ENCODE measurements at regions not wholly inside any gene's neighbourhood (a gene's known extent, or its start where the extent isn't known, plus 50 kb on each side); places are given as distances from the start of the nearest gene placed in this dataset.

DNA sequence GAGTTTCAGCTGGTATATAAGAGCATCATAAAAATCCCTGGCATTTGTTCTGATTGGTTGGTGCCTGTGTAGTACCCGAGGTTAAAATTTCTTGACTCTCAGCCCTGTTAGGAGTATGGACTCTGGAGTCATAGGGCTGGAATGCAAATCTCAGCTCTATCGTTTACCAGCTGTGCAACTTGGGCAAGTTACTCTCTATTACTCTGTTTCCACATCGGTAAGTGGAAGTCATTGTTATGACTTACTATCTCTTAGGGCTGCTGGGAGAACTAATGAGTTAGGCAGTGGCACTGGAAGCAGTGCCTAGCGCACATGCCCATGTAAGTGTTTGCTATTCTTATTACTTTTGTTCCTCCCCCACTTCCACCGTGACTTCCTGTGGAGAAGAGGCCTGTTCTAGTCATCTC, 141.6 kb downstream of the BOD1 start:
- Histone ChIP-seq H3K27ac (peak overlapping the region in 3 of 5 donors; percentile 8 to 78 (median 48)), H3K36me3 (no peaks in the 10 kb centered on the region), H3K27me3 (peaks cover 0 to 11% (median 0%) of the 10 kb centered on the region in 3 donors), H3K4me1 (peaks cover 5 to 43% (median 22%) of the 10 kb centered on the region in 4 donors), H3K4me3 (no peak overlapping the region), H3K9me3 (no peaks in the 10 kb centered on the region)
- DNase-seq: no peak
- WGBS, 5 donors: 64 to 70% (median 64%) methylated on average over 5 of the region's 5 CpGs
- TF ChIP-seq, protein P1, sequence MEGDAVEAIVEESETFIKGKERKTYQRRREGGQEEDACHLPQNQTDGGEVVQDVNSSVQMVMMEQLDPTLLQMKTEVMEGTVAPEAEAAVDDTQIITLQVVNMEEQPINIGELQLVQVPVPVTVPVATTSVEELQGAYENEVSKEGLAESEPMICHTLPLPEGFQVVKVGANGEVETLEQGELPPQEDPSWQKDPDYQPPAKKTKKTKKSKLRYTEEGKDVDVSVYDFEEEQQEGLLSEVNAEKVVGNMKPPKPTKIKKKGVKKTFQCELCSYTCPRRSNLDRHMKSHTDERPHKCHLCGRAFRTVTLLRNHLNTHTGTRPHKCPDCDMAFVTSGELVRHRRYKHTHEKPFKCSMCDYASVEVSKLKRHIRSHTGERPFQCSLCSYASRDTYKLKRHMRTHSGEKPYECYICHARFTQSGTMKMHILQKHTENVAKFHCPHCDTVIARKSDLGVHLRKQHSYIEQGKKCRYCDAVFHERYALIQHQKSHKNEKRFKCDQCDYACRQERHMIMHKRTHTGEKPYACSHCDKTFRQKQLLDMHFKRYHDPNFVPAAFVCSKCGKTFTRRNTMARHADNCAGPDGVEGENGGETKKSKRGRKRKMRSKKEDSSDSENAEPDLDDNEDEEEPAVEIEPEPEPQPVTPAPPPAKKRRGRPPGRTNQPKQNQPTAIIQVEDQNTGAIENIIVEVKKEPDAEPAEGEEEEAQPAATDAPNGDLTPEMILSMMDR (IDR thresholded peaks at IDR 0.05): no peak
- TF ChIP-seq POLR2AphosphoS5 (IDR thresholded peaks at IDR 0.05): peak in 1 of 3 donors; percentile 58
- no peak for TF ChIP-seq EP300 (IDR thresholded peaks at IDR 0.05)
- TF ChIP-seq POLR2A (IDR thresholded peaks at IDR 0.05): no peak
- intact Hi-C loops (cut with DNase I; ENCODE audit: low total_unique reads): no loop called here

DNA sequence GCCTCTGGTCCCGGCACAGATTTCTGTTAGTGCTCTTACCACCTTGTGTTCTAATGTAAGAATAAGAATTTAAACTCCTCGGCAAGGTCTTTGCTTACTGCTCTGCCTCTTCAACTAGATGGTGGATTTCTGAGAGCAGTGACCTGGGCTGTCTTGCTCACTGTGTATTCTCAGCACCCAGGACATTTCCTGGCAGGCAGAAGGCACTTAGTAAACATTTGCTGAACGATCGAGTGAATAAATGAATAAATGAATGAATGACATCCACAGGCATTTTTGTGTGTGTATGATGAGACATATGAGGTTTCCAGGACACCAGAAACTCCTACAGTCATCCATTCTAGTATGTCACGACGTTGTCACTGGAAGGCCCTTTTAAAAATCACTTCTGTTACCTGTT, 143.2 kb downstream of the BOD1 start:
- intact Hi-C loops (cut with DNase I; ENCODE audit: low total_unique reads): no loop called here
- Histone ChIP-seq H3K4me3 (no peak overlapping the region), H3K9me3 (no peaks in the 10 kb centered on the region), H3K27me3 (peaks cover 0 to 6% (median 0%) of the 10 kb centered on the region in 3 donors), H3K4me1 (peaks cover 5 to 35% (median 19%) of the 10 kb centered on the region in 4 donors), H3K36me3 (no peaks in the 10 kb centered on the region), H3K27ac (peak overlapping the region in 4 of 5 donors; percentile 48 to 86 (median 75))
- TF ChIP-seq POLR2AphosphoS5 (IDR thresholded peaks at IDR 0.05): peak in 1 of 3 donors; percentile 8
- TF ChIP-seq, protein P1 (IDR thresholded peaks at IDR 0.05): no peak
- no peak for DNase-seq
- 66 to 75% (median 70%) methylated on average over 6 of the region's 6 CpGs for WGBS, 5 donors

DNA sequence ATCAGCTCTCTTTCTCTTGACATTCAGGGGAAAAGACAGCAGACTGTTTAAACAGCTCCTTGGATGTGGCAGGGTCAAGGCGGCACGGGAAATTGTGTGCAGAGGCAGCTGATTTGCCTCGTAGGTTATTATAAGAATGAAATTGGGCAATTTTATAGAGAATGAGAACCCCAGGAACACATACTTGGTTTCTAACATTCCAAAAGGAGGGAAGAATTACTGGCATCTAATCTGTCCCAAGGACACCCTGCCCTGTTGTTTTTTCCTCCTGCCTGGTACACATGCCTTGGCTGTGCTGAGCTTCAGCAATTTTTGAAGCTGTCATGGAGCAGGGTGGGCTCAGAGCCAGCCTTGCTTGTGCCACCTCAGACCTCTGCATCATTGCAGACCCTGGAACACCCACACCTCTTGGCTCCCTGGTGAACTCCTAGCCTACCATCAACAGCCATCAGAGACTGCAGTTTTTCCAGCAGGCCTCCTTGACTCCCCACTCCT, 143.6 kb downstream of the BOD1 start:
- TF ChIP-seq EP300 (IDR thresholded peaks at IDR 0.05) (no peak), POLR2AphosphoS5 (IDR thresholded peaks at IDR 0.05) (no peak), POLR2A (IDR thresholded peaks at IDR 0.05) (no peak)
- TF ChIP-seq, protein P1 (IDR thresholded peaks at IDR 0.05): no peak
- no peaks in the 10 kb centered on the region for H3K9me3 ChIP-seq
- no peaks in the 10 kb centered on the region for H3K36me3 ChIP-seq
- H3K4me1 ChIP-seq: peaks cover 5 to 31% (median 17%) of the 10 kb centered on the region in 4 donors
- intact Hi-C loops (cut with DNase I; ENCODE audit: low total_unique reads): no loop called here
- peaks cover 0 to 1% (median 0%) of the 10 kb centered on the region in 3 donors for H3K27me3 ChIP-seq
- peak overlapping the region; percentile 33 to 86 (median 72) for H3K27ac ChIP-seq
- DNase-seq: no peak
- 36 to 71% (median 59%) methylated on average over 3 of the region's 3 CpGs for WGBS, 5 donors
- H3K4me3 ChIP-seq: no peak overlapping the region

DNA sequence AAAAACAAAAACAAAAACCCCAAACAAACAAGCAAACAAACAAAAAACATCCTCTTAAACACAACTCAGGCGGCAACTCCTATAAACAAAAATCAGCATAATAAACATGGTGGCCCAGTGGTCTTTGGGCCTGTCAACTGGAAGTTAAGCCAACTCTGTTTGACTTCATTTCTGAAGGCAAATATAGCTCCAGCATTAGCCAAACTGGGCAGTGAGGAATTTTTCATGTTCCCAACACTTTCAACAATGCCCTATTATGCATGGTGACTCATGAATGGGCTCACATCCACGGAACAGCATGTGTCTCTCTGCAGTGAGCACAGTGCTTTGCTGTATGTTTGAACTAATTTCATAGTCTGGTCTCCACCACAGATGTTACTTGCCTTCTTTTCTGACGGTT, 143.9 kb upstream of the STC2 start:
- no peaks in the 10 kb centered on the region for H3K9me3 ChIP-seq
- TF ChIP-seq, protein P1 (IDR thresholded peaks at IDR 0.05): no peak
- no peak for TF ChIP-seq POLR2A (IDR thresholded peaks at IDR 0.05)
- TF ChIP-seq EP300 (IDR thresholded peaks at IDR 0.05): peak; percentile 83
- TF ChIP-seq POLR2AphosphoS5 (IDR thresholded peaks at IDR 0.05): peak; percentile 54 to 89 (median 88)
- 30 to 42% (median 36%) methylated on average over 3 of the region's 3 CpGs for WGBS, 5 donors
- no peaks in the 10 kb centered on the region for H3K27me3 ChIP-seq
- no peak overlapping the region for H3K4me3 ChIP-seq
- peaks cover 5 to 31% (median 14%) of the 10 kb centered on the region in 4 donors for H3K4me1 ChIP-seq
- DNase-seq: peak; percentile 73 to 86
- no peaks in the 10 kb centered on the region for H3K36me3 ChIP-seq
- intact Hi-C loops (cut with DNase I; ENCODE audit: low total_unique reads): no loop called here
- H3K27ac ChIP-seq: peak overlapping the region in 4 of 5 donors; percentile 48 to 86 (median 75)

Measured in stomach (tissue), 8 donors.